ENCODE measurements at regions not wholly inside any gene's neighbourhood (a gene's known extent, or its start where the extent isn't known, plus 50 kb on each side); places are given as distances from the start of the nearest gene placed in this dataset.
"Not testable (repeated sequence)": the region's sequence is repeated elsewhere in the genome, so short reads cannot be mapped to it uniquely, and the experiment has no call there.

DNA sequence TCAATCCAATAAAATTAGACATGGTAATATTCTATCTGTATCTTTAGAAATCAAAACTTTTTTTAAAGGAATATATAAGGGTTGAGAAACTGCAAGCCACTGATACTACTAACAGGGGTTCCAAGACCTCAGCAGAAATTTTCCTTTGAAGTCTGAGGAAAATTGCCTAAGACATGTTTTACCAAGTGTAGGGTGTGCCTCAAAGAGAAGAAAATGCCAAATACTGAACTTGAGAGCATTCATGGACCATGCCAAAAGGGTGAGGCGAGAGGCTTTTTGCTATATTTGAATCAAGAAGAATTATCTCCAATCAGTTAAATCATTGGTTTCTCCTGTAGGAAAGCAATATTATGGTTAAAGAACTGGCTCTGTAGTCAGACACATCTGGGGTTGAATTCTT is 207.9 kb upstream of the B3GALT2 start:
- no peak for DNase-seq

DNA sequence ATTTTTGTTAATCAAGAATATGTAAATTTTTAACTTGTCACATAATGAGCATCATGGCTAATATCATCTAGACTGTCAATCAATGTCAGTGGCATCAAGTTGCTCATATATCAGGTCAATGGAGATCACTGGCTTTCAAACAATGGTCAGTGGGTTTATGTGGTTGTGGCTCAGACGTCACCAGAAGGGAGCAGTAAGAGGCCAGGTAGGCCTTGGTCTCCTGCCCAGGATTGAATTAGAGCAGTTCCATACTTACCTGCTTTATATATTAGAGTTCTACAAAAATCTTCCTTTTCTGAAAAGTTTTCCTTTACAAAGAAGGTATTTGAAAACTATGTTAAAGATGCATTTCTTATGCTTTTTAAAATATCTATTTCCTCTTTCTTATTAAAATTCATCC is 206.3 kb upstream of the B3GALT2 start:
- no peak for DNase-seq

- no peak for DNase-seq
These were observed 202.3 kb upstream of the B3GALT2 start for GRCh38 chr1:193388683-193389082.

DNA sequence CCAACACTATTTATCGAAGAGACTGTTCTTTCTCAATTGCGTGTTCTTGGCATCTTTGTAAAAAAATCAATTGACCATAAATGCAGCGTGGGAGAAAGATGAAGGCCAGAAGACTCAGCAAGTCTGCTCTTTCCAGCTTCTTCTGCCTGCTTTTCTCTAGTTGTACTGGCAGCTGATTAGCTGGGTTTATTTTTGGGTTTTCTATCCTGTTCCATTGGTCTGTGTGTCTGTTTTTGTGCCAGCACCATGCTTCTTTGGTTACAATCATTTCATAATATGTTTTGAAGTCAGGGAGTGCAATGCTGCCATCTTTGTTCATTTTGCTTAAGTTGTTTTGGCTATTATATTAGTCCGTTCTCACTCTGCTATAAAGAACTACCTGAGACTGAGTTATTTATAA is 201.8 kb upstream of the B3GALT2 start:
- DNase-seq, result no peak

- DNase-seq, result no peak
These were observed 201.0 kb upstream of the B3GALT2 start for GRCh38 chr1:193387406-193387805.

DNA sequence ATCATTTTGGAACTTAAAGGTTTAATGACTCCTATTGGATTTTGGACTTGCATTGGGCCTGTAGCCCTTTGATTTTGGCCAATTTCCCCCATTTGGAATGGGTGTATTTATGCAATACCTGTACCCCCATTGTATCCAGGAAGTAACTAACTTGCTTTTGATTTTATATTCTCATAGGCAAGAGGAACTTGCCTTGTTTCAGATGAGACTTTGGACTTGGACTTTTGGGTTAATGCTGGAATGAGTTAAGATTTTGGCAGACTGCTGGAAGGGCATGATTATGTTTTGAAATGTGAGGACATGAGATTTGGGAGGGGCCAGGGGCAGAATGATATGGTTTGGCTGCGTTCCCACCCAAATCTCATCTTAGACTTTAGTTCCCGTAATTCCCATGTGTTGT is 192.0 kb upstream of the B3GALT2 start:
- DNase-seq, result not testable (repeated sequence)

DNA sequence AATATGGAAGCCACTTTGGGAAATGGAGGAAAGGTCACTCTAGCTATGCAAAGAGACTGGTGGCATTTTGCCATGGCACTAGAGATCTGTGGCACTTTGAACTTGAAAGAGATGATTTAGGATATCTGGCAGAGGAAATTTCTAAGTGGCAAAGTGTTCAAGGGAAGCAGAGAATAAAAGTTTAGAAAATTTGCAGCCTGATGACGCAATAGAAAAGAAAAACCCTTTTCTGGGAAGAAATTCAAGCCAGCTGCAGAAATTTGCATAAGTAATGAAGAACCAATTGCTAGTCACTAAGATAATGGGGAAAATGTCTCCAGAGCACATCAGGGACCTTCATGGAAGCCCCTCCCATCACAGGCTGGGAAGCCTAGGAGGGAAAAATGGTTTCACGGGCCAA is 191.1 kb upstream of the B3GALT2 start:
- DNase-seq, result no peak

GRCh38 chr1:193372553-193372952 is 186.1 kb upstream of the B3GALT2 start:
- DNase-seq, result no peak

DNA sequence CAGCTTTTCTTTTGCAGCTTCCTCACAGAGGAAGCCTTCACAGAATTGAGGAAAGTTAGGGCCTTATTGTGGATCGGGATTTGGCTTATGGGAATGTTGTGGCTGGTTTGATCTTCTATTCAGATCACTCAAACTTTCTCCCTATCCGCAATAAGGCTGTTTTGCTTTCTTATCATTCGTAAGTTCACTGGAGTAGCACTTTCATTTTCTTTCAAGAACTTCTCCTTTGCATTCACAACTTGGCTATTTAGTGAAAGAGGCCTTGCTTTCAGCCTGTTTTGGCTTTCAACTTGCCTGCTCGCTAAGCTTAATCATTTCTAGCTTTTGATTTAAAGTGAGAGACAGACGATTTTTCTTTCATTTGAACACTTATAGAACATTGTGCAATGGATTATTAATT is 181.9 kb upstream of the B3GALT2 start:
- DNase-seq, result no peak

- DNase-seq, result no peak
These were observed 181.4 kb upstream of the B3GALT2 start for GRCh38 chr1:193367863-193368262.

DNA sequence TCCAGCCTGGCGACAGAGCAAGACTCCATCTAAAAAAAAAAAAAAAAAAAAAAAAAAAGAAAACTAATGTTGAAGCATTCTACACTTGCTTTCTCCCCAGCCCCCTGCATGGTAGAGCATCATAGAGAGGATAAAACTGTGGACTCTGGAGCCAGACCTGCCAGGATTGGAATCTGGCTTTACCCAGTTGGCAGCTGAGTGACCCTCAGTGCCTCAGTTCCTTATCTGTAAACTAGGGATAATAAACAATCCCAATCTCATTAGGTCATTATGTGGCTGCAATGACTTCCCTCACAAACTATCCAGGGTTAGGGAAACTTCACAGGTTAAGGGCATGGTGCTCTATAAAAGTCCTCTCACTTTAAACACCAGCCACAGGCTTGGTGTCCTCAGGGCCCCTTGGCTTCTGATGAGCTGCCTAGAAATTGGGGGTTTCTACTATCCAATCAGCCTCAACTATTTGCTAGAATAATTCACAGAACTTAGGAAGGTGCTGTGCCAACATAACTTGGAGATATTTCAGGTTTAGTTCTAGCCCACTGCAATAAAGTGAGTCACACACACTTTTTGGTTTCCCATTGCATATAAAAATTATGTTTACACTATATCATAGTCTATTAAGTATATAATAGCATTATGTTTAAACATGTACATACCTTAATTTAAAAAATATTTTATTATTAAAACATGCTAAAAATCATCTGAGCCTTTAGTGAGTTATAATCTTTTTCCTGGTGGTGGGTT is 180.5 kb upstream of the B3GALT2 start:
- no peak for DNase-seq

- no peak for DNase-seq
These were observed 179.6 kb upstream of the B3GALT2 start for GRCh38 chr1:193365966-193366365.

DNA sequence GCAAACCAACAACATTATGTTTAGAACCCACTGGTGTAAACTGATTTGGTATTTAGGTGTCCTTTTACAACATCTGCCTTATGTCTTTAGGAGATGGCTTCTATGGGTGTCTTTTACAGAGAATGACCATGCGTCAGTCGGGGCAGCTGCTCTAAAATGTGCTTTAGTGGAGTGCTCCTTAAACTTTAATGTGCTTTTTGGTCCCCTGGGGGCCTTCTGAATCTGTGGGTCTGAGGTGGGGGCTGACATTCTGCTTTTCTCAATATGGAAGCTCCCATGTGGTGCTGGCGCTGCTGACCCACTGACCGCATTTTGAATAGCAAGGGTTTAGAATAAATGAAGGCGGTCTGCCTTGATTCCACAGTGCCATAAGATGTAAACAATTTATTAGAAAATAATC is 173.2 kb upstream of the B3GALT2 start:
- DNase-seq, result no peak

DNA sequence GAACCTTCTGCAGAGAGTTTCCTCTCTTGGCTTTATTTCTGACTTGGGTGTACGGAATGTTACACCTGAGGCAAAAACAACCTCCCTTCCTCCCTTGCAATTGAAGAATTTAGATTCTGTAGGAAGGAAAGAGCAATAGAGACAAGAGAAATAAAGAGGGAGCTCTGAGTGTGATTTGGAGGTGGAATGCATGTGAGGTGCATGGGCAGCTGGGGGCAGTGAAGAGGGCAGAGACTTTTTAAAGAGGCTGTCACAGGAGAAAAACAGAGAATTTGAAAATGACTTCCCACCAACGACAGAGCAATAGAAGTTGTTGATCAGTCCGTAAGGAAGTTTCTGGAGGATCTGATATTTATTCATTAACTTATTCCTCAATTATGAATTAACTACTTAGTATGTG is 172.0 kb upstream of the B3GALT2 start:
- no peak for DNase-seq

DNA sequence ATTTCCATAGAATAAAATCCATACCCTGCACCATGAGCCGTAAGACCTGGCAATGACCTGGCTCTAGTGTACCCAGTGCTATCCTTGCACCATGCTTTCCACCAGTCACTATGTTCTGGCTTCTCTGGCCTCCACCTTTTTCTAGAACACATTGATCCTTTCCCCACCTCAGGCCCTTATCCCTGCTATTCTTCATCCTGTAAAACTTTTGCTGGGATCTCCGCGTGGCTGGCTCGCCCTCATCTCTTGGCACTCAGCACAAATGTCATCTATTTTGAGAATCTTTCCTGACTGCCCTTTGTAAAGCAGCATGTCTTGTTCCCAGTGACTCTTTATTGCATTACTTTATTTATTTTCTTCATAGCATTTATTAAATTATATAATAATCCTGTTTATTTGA is 169.8 kb upstream of the B3GALT2 start:
- DNase-seq, result no peak

GRCh38 chr1:193355626-193356025 is 169.2 kb upstream of the B3GALT2 start:
- DNase-seq, result no peak

DNA sequence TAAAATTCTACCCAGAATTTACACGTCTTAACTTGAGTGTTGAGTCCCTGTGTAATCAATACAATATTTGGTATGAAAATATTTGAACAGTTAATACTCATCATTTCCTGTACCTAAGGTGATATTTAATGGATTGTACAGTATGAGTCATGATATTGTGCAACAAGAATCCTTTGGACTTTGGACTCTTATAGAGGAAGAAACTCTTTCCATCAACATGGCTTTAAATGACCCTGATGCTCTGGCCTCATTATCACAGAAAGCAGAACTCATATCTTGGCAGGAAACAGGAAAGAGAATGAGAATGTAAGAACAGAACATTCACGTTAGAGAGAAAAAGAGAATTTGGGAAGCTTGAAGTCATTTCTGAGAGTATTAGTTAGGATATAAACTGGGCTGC is 168.8 kb upstream of the B3GALT2 start:
- no peak for DNase-seq

GRCh38 chr1:193348769-193349535 is 162.5 kb upstream of the B3GALT2 start:
- DNase-seq, result no peak

DNA sequence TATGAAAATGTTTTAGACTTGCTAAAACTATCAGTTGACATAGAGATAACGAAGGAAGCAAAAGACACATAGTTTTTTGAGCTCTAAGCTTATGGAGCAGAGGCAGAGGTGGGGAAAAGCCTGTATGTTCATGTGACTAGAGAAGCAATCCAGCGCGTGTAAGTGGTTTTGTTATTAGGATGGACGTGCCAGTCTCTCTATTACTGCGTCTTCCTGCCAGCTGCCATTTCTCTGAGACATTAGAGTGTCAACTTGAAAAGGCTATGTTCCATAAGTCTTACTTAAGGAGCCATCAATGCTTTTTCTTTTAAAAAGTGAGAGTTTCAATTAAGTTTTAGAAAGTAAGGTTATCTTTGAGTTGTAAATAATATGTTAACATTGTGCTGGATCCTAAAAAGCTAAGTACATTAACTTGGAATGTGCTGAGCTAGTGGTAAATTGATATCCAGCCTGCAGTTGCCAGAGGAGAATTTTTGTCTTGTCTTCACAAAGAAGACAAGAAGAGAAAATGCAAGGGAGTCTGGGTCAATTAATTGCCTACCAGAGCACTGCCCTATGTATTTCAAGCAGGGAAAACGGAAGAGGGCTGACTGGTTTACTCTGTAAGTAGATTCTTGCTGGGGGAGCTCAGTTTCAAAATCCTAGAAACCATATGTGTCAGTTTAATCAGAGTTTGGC is 161.8 kb upstream of the B3GALT2 start:
- DNase-seq, result no peak

- DNase-seq, result no peak
These were observed 159.7 kb upstream of the B3GALT2 start for GRCh38 chr1:193346085-193346484.

DNA sequence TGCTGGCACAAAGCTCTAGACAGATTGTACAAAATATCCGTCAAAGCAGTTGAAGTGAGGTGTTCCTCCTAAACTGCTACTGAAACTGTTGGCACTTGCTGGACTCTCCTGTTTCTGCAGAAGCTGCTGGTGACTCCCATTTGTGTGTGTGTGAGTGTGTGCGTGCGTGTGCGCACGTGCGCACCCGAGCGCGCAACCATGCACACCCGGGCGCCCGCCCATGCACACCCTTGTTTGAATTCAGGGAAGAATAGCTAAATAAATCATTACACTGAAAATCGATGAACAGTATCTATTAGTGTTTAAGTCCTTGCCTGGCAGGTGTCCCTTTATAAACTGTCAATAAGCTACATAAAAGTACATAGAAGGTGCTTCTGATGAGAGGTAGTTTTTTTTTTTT is 156.4 kb upstream of the B3GALT2 start:
- DNase-seq, result no peak

GRCh38 chr1:193340331-193340730 is 153.9 kb upstream of the B3GALT2 start:
- DNase-seq, result no peak

DNA sequence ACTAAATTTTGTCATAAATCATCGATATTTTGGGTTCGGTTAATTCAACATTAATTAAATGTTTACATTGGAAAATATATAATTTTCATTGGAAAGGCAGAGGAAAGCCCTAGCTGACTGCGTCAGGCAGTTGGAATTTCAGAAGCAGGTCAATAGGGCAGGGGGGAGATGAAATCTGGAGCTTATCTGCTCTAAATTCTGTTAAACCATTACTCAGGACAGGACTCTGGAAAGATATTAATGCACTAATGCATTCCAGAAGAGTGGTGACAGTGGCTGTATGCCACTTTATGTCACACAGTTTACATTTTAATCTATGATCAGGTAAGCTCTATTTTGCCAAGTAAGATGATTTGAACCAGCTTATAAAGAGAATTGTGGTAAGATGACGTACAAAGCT is 153.0 kb upstream of the B3GALT2 start:
- no peak for DNase-seq

GRCh38 chr1:193338194-193338593 is 151.8 kb upstream of the B3GALT2 start:
- DNase-seq, result no peak

Measured in NCI-H1417 treated with DMSO at 0.1 percent for 48 hours (cell line).